ENCODE measurements at regions not wholly inside any gene's neighbourhood (a gene's known extent, or its start where the extent isn't known, plus 50 kb on each side); places are given as distances from the start of the nearest gene placed in this dataset.

GRCh38 chr5:54927097-54927746 is 58.2 kb downstream of the ESM1 start:
- DNase-seq (ENCODE audit: low spot score): no peak

GRCh38 chr5:54924487-54924886 is 60.9 kb downstream of the ESM1 start:
- no peak for DNase-seq (ENCODE audit: low spot score)

- DNase-seq (ENCODE audit: low spot score): no peak
Measured at GRCh38 chr5:54917323-54917722, 68.1 kb downstream of the ESM1 start.

GRCh38 chr5:54915466-54916027 is 69.8 kb downstream of the ESM1 start:
- no peak for DNase-seq (ENCODE audit: low spot score)

GRCh38 chr5:54912021-54912420 is 73.4 kb downstream of the ESM1 start:
- no peak for DNase-seq (ENCODE audit: low spot score)

- DNase-seq (ENCODE audit: low spot score): no peak
Measured at GRCh38 chr5:54909911-54910870, 75.2 kb downstream of the ESM1 start.

- DNase-seq (ENCODE audit: low spot score): no peak
Measured at GRCh38 chr5:54908774-54909525, 76.4 kb downstream of the ESM1 start.

GRCh38 chr5:54905942-54906537 is 79.4 kb downstream of the ESM1 start:
- DNase-seq (ENCODE audit: low spot score): no peak

- DNase-seq (ENCODE audit: low spot score): no peak
Measured at GRCh38 chr5:54905246-54905795, 80.1 kb downstream of the ESM1 start.

GRCh38 chr5:54904425-54904824 is 81.0 kb downstream of the ESM1 start:
- DNase-seq (ENCODE audit: low spot score): no peak

GRCh38 chr5:54902791-54903473 is 82.5 kb downstream of the ESM1 start:
- no peak for DNase-seq (ENCODE audit: low spot score)

GRCh38 chr5:54900984-54901725 is 84.2 kb downstream of the ESM1 start:
- DNase-seq (ENCODE audit: low spot score): no peak

GRCh38 chr5:54897001-54897400 is 88.4 kb downstream of the ESM1 start:
- DNase-seq (ENCODE audit: low spot score): no peak

- DNase-seq (ENCODE audit: low spot score): no peak
Measured at GRCh38 chr5:54895816-54896341, 89.5 kb downstream of the ESM1 start.

- DNase-seq (ENCODE audit: low spot score): no peak
Measured at GRCh38 chr5:54894957-54895815, 90.2 kb downstream of the ESM1 start.

- no peak for DNase-seq (ENCODE audit: low spot score)
Measured at GRCh38 chr5:54889826-54890225, 95.6 kb downstream of the ESM1 start.

GRCh38 chr5:54887663-54888062 is 97.7 kb downstream of the ESM1 start:
- DNase-seq (ENCODE audit: low spot score): no peak

GRCh38 chr5:54886866-54887265 is 98.5 kb downstream of the ESM1 start:
- no peak for DNase-seq (ENCODE audit: low spot score)

- DNase-seq (ENCODE audit: low spot score): no peak
Measured at GRCh38 chr5:54885636-54886035, 99.8 kb downstream of the ESM1 start.
